ENCODE measurements at regions not wholly inside any gene's neighbourhood (a gene's known extent, or its start where the extent isn't known, plus 50 kb on each side); places are given as distances from the start of the nearest gene placed in this dataset.

GRCh38 chr1:239458144-239458500 lies 71.8 kb downstream of the CHRM3 start:
- no peaks in the 10 kb centered on the region for H3K4me1 ChIP-seq (ENCODE audit: insufficient read depth, low read length)
- Mint-ChIP-seq H3K27me3 (no peaks in the 10 kb centered on the region), H3K27ac (peak overlapping the region; percentile 66), H3K36me3 (ENCODE audit: low read depth) (no peaks in the 10 kb centered on the region), H3K9me3 (no peaks in the 10 kb centered on the region), H3K4me1 (ENCODE audit: low read depth) (peaks cover 20% of the 10 kb centered on the region), H3K4me3 (peak overlapping the region; percentile 85)
- no peaks in the 10 kb centered on the region for H3K36me3 ChIP-seq (ENCODE audit: insufficient read depth, low read length)
- ATAC-seq (ENCODE audit: poor library complexity), result no peak
- CTCF ChIA-PET, result no interaction called here
- H3K27me3 ChIP-seq (ENCODE audit: control insufficient read depth in 1 of 2, insufficient read depth in 2 of 2, low read length in 2 of 2), result no peaks in the 10 kb centered on the region
- no peak overlapping the region for H3K4me3 ChIP-seq (ENCODE audit: low read length)
- POLR2A ChIA-PET, result no interaction called here
- H3K27ac ChIP-seq (ENCODE audit: low read depth in 1 of 2, low read length in 2 of 2), result no peak overlapping the region
- intact Hi-C loops (cut with DNase I, micrococcal nuclease), result no loop called here
- no peak for TF ChIP-seq CTCF (IDR thresholded peaks at IDR 0.05)
- peak in 1 of 14 experiments; percentile 1 for DNase-seq
- no peaks in the 10 kb centered on the region for H3K9me3 ChIP-seq (ENCODE audit: control insufficient read depth in 1 of 2, insufficient read depth in 1 of 2, low read length in 2 of 2)

- no peak for TF ChIP-seq CTCF (IDR thresholded peaks at IDR 0.05)
- ATAC-seq (ENCODE audit: poor library complexity) (no peak), DNase-seq (no peak)
- ChIA-PET CTCF (no interaction called here), POLR2A (no interaction called here)
- no peak overlapping the region for H3K27ac Mint-ChIP-seq
- no peaks in the 10 kb centered on the region for H3K9me3 Mint-ChIP-seq
- no peaks in the 10 kb centered on the region for H3K4me1 Mint-ChIP-seq (ENCODE audit: low read depth)
- no peaks in the 10 kb centered on the region for H3K27me3 ChIP-seq (ENCODE audit: control insufficient read depth in 1 of 2, insufficient read depth in 2 of 2, low read length in 2 of 2)
- no peaks in the 10 kb centered on the region for H3K36me3 Mint-ChIP-seq (ENCODE audit: low read depth)
- no peak overlapping the region for H3K4me3 ChIP-seq (ENCODE audit: low read length)
- intact Hi-C loops (cut with DNase I, micrococcal nuclease), result no loop called here
- H3K27ac ChIP-seq (ENCODE audit: low read depth in 1 of 2, low read length in 2 of 2), result no peak overlapping the region
- H3K4me1 ChIP-seq (ENCODE audit: insufficient read depth, low read length), result no peaks in the 10 kb centered on the region
- H3K36me3 ChIP-seq (ENCODE audit: insufficient read depth, low read length), result no peaks in the 10 kb centered on the region
- no peaks in the 10 kb centered on the region for H3K27me3 Mint-ChIP-seq
- H3K9me3 ChIP-seq (ENCODE audit: control insufficient read depth in 1 of 2, insufficient read depth in 1 of 2, low read length in 2 of 2), result no peaks in the 10 kb centered on the region
- no peak overlapping the region for H3K4me3 Mint-ChIP-seq
These were observed 81.4 kb downstream of the CHRM3 start for GRCh38 chr1:239467730-239468129.

- no peaks in the 10 kb centered on the region for H3K4me1 ChIP-seq (ENCODE audit: insufficient read depth, low read length)
- DNase-seq (no peak), ATAC-seq (ENCODE audit: poor library complexity) (no peak)
- no peak overlapping the region for H3K4me3 Mint-ChIP-seq
- no peak overlapping the region for H3K4me3 ChIP-seq (ENCODE audit: low read length)
- intact Hi-C loops (cut with DNase I, micrococcal nuclease), result no loop called here
- no peaks in the 10 kb centered on the region for H3K27me3 Mint-ChIP-seq
- POLR2A ChIA-PET, result no interaction called here
- H3K9me3 Mint-ChIP-seq, result peaks cover 6% of the 10 kb centered on the region
- peaks cover 12 to 15% of the 10 kb centered on the region in 2 experiments for H3K9me3 ChIP-seq (ENCODE audit: control insufficient read depth in 1 of 2, insufficient read depth in 1 of 2, low read length in 2 of 2)
- no peaks in the 10 kb centered on the region for H3K4me1 Mint-ChIP-seq (ENCODE audit: low read depth)
- no peak for TF ChIP-seq CTCF (IDR thresholded peaks at IDR 0.05)
- H3K27me3 ChIP-seq (ENCODE audit: control insufficient read depth in 1 of 2, insufficient read depth in 2 of 2, low read length in 2 of 2), result no peaks in the 10 kb centered on the region
- no peak overlapping the region for H3K27ac ChIP-seq (ENCODE audit: low read depth in 1 of 2, low read length in 2 of 2)
- H3K36me3 Mint-ChIP-seq (ENCODE audit: low read depth), result peaks cover 4% of the 10 kb centered on the region
- H3K27ac Mint-ChIP-seq, result no peak overlapping the region
- no peaks in the 10 kb centered on the region for H3K36me3 ChIP-seq (ENCODE audit: insufficient read depth, low read length)
- CTCF ChIA-PET, result no interaction called here
These were observed 91.7 kb downstream of the CHRM3 start for GRCh38 chr1:239478069-239478468.

All from CD4-positive, alpha-beta T cell (primary cell).